GM23338 (cell line): ENCODE measurements at regions not wholly inside any gene's neighbourhood (a gene's known extent, or its start where the extent isn't known, plus 50 kb on each side); places are given as distances from the start of the nearest gene placed in this dataset.
A peak's percentile ranks its signal among the peaks of the same experiment; 100 is the strongest.

Experiments
- ATAC-seq: fragments of 200-7000 bp; cut with Tn5 transposase; 3 replicates; pipeline ENCODE4 v1.9.1; 2020
- DNase-seq: peaks from one replicate; pipeline ENCODE4 v3.0.0-alpha.2; 2015; ENCODE audit warnings: low spot score
- H2AFZ ChIP-seq: fragments of 200-600 bp; sonication (generic); 2 replicates; pipeline ENCODE4 v1.8.0; 2016; ENCODE audit warnings: antibody characterized with exemption, mild to moderate bottlenecking, moderate library complexity
- H3F3A ChIP-seq: fragments of 200-600 bp; sonication (generic); replicated peaks from 2 replicates; pipeline ENCODE4 v1.8.0; 2017; ENCODE audit warnings: antibody characterized with exemption, mixed run types, low read depth
- H3K27ac ChIP-seq: fragments of 200-600 bp; sonication (generic); 2 replicates; pipeline ENCODE4 v1.6.1; 2016; ENCODE audit warnings: low read depth
- H3K27me3 ChIP-seq: fragments of 200-600 bp; sonication (generic); 2 replicates; pipeline ENCODE4 v1.8.0; 2016; ENCODE audit warnings: mild to moderate bottlenecking, mixed run types, moderate library complexity; ENCODE audit not compliant: insufficient read depth
- H3K36me3 ChIP-seq: fragments of 200-600 bp; sonication (generic); 2 replicates; pipeline ENCODE4 v1.8.0; 2016; ENCODE audit warnings: mild to moderate bottlenecking; ENCODE audit not compliant: insufficient read depth
- H3K4me1 ChIP-seq: fragments of 200-600 bp; sonication (generic); 2 replicates; pipeline ENCODE4 v1.8.0; 2016; ENCODE audit warnings: mild to moderate bottlenecking, moderate library complexity; ENCODE audit not compliant: insufficient read depth
- H3K4me2 ChIP-seq: fragments of 200-600 bp; sonication (generic); 2 replicates; pipeline ENCODE4 v1.7.1; 2017; ENCODE audit warnings: mixed run types
- H3K4me3 ChIP-seq: fragments of 200-600 bp; sonication (generic); 2 replicates; pipeline ENCODE4 v1.6.1; 2016; ENCODE audit warnings: mixed run types
- H3K79me2 ChIP-seq: fragments of 200-600 bp; sonication (generic); replicated peaks from 2 replicates; pipeline ENCODE4 v1.8.0; 2017; ENCODE audit warnings: mild to moderate bottlenecking; ENCODE audit not compliant: insufficient read depth
- H3K9me2 ChIP-seq: fragments of 200-600 bp; sonication (generic); 2 replicates; pipeline ENCODE4 v1.8.0; 2017; ENCODE audit not compliant: insufficient read depth
- H4K20me1 ChIP-seq: fragments of 200-600 bp; sonication (generic); replicated peaks from 2 replicates; pipeline ENCODE4 v1.8.0; 2017; ENCODE audit warnings: mild to moderate bottlenecking; ENCODE audit not compliant: insufficient read depth
- H3K27ac Mint-ChIP-seq: 2 replicates; pipeline ENCODE4 v1.8.0; 2020; ENCODE audit warnings: inconsistent platforms, mild to moderate bottlenecking, moderate library complexity, mixed read lengths
- H3K27me3 Mint-ChIP-seq: 3 replicates; pipeline ENCODE4 v1.8.0; 2022; ENCODE audit warnings: low read depth, mild to moderate bottlenecking, moderate library complexity, mixed read lengths, inconsistent platforms; ENCODE audit not compliant: insufficient read depth, poor library complexity
- H3K36me3 Mint-ChIP-seq: 3 replicates; pipeline ENCODE4 v1.8.0; 2021; ENCODE audit warnings: low read depth, mild to moderate bottlenecking, inconsistent platforms, moderate library complexity, mixed read lengths
- H3K4me1 Mint-ChIP-seq: 3 replicates; pipeline ENCODE4 v1.8.0; 2020; ENCODE audit warnings: mild to moderate bottlenecking, inconsistent platforms, mixed read lengths
- H3K4me3 Mint-ChIP-seq: 3 replicates; pipeline ENCODE4 v1.8.0; 2021; ENCODE audit warnings: moderate library complexity, mild to moderate bottlenecking, inconsistent platforms, mixed read lengths
- H3K9me3 Mint-ChIP-seq: 3 replicates; pipeline ENCODE4 v1.8.0; 2020; ENCODE audit warnings: moderate library complexity, mild to moderate bottlenecking, inconsistent platforms, mixed read lengths
- EZH2 ChIP-seq: fragments of 200-600 bp; sonication (generic); IDR thresholded peaks from one replicate; pipeline ENCODE4 v1.8.0; 2017; ENCODE audit warnings: antibody characterized with exemption, mild to moderate bottlenecking, low read depth; ENCODE audit not compliant: unreplicated experiment
- JUNB ChIP-seq: IDR thresholded peaks from one replicate; pipeline ENCODE4 v1.6.1; 2016; ENCODE audit warnings: antibody characterized with exemption; ENCODE audit not compliant: unreplicated experiment
- NANOG ChIP-seq: IDR thresholded peaks from 2 replicates; pipeline ENCODE4 v1.6.1; 2016; ENCODE audit warnings: antibody characterized with exemption, borderline replicate concordance
- POLR2AphosphoS5 ChIP-seq: IDR thresholded peaks from 2 replicates; pipeline ENCODE4 v1.6.1; 2016; ENCODE audit warnings: antibody characterized with exemption, low read depth
- STAT1 ChIP-seq: IDR thresholded peaks from one replicate; pipeline ENCODE4 v1.6.1; 2016; ENCODE audit warnings: antibody characterized with exemption; ENCODE audit not compliant: unreplicated experiment
- ZNF114 ChIP-seq: fragments of 250-450 bp; sonication (Bioruptor Pico); IDR thresholded peaks from 2 replicates; pipeline ENCODE4 v1.5.0; 2020; ENCODE audit warnings: mild to moderate bottlenecking, moderate library complexity
- ZNF331 ChIP-seq: fragments of 250-450 bp; sonication (Bioruptor Pico); IDR thresholded peaks from 2 replicates; pipeline ENCODE4 v1.5.0; 2020; ENCODE audit warnings: low read depth, mild to moderate bottlenecking, moderate library complexity
- TF ChIP-seq, protein P1 (sequence below): IDR thresholded peaks from 2 replicates; pipeline ENCODE4 v1.6.1; 2016; ENCODE audit warnings: antibody characterized with exemption
- TF ChIP-seq, protein P2 (sequence below): IDR thresholded peaks from one replicate; pipeline ENCODE4 v1.6.1; 2018; ENCODE audit warnings: antibody characterized with exemption; ENCODE audit not compliant: unreplicated experiment

DNA sequence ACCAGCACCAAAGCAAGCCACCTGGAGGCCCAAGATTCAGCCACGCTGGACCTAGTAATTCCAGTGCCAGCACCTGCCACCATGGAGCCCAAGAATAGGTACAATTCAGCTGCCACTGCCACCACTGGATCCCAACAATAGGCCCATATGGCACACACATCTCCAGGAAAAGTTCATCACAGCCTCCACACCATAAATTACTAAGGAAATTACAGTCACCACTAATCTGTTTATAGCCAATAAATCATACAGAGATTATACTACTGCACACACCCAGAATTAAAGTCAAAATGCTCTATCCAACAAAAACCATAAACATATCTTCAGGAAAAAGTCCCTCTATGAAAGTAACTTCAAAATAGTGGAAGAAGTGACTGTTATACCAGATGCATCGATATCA is 242.8 kb downstream of the SPATA31D1 start (continued):
- TF ChIP-seq JUNB (no peak), ZNF114 (CRISPR knock-in tag) (no peak), NANOG (no peak), POLR2AphosphoS5 (no peak), ZNF331 (CRISPR knock-in tag) (no peak), EZH2 (no peak)
- TF ChIP-seq, protein P1, sequence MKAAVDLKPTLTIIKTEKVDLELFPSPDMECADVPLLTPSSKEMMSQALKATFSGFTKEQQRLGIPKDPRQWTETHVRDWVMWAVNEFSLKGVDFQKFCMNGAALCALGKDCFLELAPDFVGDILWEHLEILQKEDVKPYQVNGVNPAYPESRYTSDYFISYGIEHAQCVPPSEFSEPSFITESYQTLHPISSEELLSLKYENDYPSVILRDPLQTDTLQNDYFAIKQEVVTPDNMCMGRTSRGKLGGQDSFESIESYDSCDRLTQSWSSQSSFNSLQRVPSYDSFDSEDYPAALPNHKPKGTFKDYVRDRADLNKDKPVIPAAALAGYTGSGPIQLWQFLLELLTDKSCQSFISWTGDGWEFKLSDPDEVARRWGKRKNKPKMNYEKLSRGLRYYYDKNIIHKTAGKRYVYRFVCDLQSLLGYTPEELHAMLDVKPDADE, result no peak
- TF ChIP-seq, protein P2, sequence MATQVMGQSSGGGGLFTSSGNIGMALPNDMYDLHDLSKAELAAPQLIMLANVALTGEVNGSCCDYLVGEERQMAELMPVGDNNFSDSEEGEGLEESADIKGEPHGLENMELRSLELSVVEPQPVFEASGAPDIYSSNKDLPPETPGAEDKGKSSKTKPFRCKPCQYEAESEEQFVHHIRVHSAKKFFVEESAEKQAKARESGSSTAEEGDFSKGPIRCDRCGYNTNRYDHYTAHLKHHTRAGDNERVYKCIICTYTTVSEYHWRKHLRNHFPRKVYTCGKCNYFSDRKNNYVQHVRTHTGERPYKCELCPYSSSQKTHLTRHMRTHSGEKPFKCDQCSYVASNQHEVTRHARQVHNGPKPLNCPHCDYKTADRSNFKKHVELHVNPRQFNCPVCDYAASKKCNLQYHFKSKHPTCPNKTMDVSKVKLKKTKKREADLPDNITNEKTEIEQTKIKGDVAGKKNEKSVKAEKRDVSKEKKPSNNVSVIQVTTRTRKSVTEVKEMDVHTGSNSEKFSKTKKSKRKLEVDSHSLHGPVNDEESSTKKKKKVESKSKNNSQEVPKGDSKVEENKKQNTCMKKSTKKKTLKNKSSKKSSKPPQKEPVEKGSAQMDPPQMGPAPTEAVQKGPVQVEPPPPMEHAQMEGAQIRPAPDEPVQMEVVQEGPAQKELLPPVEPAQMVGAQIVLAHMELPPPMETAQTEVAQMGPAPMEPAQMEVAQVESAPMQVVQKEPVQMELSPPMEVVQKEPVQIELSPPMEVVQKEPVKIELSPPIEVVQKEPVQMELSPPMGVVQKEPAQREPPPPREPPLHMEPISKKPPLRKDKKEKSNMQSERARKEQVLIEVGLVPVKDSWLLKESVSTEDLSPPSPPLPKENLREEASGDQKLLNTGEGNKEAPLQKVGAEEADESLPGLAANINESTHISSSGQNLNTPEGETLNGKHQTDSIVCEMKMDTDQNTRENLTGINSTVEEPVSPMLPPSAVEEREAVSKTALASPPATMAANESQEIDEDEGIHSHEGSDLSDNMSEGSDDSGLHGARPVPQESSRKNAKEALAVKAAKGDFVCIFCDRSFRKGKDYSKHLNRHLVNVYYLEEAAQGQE, result no peak

DNA sequence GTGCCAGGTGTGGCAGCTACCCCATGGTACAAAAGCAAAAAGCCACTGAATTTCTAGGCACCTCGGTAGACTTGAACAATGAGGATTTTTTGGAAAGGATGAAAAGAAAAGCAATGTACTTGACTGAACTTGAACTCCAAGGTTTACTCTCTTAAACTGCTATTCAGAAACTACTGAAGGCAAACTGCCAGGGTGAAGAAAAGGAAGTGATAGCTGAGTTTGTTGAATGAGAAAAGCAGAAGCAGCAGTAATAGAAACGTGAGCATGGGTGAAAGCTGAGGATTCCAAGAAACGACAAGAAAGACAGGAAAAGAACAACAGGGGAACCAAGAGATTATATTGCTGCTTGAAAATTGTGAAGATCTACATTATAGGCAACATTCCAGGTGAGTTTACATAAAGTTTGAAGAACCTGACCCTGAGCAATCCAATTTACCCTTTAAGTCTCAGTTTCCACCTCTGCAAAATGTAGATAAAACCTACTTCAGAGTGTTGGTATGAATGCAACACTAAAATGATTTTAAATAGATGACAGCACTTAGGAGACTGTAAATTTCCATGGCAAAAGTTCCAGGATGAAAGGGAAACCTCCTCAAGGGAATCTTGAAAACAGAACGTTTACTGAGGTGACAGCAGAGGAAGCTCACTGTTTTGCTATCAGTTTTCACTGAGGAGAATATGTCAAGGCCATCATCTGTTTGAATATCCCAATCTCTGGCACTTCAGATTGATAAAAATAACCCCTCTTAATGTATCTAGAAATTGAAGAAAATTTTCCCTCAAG is 245.8 kb downstream of the SPATA31D1 start:
- H4K20me1 ChIP-seq, result no peaks in the 10 kb centered on the region
- TF ChIP-seq STAT1, result no peak
- no peak for TF ChIP-seq POLR2AphosphoS5
- no peak for TF ChIP-seq EZH2
- no peak overlapping the region for H3K27ac ChIP-seq
- no peak overlapping the region for H3K4me3 ChIP-seq
- no peaks in the 10 kb centered on the region; the same call in 2 of the 3 replicates for H3K36me3 Mint-ChIP-seq
- no peak overlapping the region for H3K4me2 ChIP-seq
- no peak overlapping the region for H3K27ac Mint-ChIP-seq
- peaks cover 12% of the 10 kb centered on the region for H3K4me1 Mint-ChIP-seq
- H2AFZ ChIP-seq, result peak overlapping the region; percentile 49
- no peaks in the 10 kb centered on the region for H3K36me3 ChIP-seq
- H3K4me1 ChIP-seq, result peaks cover 9% of the 10 kb centered on the region
- no peaks in the 10 kb centered on the region for H3K79me2 ChIP-seq
- H3K9me3 Mint-ChIP-seq, result peaks cover 2% of the 10 kb centered on the region; the same call in 1 of the 3 replicates
- peaks cover 4% of the 10 kb centered on the region; the same call in 1 of the 2 replicates for H3K9me2 ChIP-seq
- no peak overlapping the region for H3K4me3 Mint-ChIP-seq
- H3K27me3 Mint-ChIP-seq, result no peaks in the 10 kb centered on the region
- H3K27me3 ChIP-seq, result no peaks in the 10 kb centered on the region
- ATAC-seq (no peak), DNase-seq (no peak)
- H3F3A ChIP-seq, result no peaks in the 10 kb centered on the region
